GM19397 (cell line): ENCODE measurements at regions not wholly inside any gene's neighbourhood (a gene's known extent, or its start where the extent isn't known, plus 50 kb on each side); places are given as distances from the start of the nearest gene placed in this dataset.

Source experiments
- ATAC-seq: cut with Tn5 transposase; IDR thresholded peaks from one replicate; pipeline ENCODE4 v1.9.1; 2021; ENCODE audit warnings: mild to moderate bottlenecking, moderate library complexity; ENCODE audit not compliant: unreplicated experiment

- no peak for ATAC-seq
These were observed 1714.3 kb upstream of the PCDH7 start for GRCh38 chr4:29005838-29006237.

- no peak for ATAC-seq
These were observed 1710.3 kb upstream of the PCDH7 start for GRCh38 chr4:29009908-29010307.

- ATAC-seq: no peak
These were observed 1706.8 kb upstream of the PCDH7 start for GRCh38 chr4:29013341-29013740.

DNA sequence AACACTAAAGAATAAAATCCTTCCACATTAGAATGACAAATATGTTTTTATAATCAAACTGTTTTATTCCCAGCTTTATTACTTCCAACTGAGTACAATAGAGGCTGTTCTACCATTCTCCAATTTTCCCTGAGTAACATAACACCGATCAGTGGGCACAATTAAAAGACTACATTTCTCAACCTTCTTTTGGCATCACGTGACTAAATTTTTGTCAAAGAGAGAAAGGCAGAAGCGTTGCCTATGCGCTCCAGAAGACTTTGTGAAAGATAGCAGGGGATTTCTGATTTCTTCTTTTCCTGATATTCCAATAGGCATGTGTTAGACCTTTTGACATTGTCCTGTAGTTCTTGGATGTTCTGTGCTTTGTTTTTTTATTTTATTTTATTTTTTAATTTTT is 1705.6 kb upstream of the PCDH7 start:
- ATAC-seq: no peak

DNA sequence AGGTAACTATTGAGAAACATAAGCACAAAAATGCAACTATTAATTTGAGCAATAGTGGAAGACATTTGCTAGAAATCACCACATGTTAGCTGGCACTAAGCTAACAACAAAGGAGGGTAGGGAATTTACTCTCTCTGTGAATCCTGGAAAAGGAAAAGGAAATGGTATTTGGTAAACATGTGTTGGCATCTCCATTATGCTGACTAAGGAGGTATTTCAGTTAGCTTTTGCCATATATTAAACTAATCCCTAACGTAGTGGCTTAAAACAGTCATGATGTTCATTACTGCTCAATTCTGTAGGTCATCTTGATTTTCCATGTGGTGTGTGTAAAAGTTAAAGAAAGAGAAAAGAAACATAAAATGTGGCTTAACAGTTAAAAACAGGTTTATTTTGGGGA is 1686.5 kb upstream of the PCDH7 start:
- ATAC-seq: no peak

DNA sequence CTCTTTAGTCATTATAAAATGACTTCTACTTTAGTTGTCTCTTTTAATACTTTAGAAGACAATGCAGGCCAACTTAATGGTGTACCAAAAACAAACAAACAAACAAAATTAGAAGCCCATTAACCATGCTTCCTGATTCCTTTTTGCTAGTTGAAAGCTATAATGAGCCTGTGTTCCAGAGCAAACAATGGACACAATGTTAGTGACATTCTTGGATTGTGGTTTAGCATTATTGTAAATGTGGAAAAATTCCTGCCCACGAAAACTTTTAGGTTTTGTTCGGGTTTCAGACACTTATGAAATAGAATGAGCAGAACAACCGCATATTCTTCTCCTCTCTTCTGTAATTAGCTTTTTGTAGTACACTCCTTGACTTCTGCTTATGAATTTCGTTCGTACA is 1682.7 kb upstream of the PCDH7 start:
- ATAC-seq: no peak

- ATAC-seq: no peak
These were observed 1676.8 kb upstream of the PCDH7 start for GRCh38 chr4:29043411-29043810.

GRCh38 chr4:29046186-29046585 is 1674.0 kb upstream of the PCDH7 start:
- ATAC-seq: no peak

DNA sequence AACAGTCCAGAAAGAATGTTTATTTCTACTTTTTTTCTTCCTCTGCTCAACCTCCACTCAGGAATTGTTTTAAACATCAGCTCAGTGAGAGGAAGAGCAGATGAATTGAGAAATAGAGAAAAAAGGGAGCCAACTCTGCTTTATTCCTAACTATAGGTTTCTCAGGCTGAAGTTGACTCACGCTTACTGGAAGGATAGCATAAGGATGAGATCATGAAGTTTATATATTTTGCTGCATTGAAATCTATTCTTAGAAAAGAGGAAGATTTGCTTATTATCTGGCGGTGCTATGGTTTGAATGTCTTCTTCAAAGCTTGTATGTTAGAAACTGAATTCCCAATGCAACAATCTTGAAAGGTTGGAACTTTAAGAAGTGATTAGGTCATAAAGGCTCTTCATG is 1673.4 kb upstream of the PCDH7 start:
- no peak for ATAC-seq

DNA sequence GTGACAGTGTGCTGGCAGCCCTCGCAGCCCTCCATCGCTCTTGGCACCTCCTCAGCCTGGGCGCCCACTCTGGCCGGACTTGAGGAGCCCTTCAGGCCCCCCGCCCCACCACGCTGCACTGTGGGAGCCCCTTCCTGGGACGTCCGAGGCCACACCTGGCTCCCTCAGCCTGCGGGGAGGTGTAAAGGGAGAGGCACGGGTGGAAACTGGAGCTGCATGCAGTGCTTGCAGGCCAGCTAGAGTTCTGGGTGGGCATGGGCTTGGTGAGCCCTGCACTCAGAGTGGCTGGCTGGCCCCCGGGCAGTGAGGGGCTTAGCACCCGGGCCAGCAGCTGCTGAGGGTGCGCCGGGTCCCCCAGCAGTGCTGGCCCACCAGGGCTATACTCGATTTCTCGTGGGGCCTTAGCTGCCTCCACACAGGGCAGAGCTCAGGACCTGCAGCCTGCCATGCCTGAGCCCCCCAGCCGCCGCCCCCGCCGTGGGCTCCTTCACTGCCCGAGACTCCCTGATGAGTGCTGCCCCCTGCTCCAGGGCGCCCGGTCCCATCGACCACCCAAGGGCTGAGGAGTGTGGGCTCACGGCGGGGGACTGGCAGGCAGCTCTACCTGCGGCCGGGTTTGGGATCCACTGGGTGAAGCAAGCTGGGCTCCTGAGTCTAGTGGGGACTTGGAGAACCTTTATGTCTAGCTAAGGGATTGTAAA is 1672.7 kb upstream of the PCDH7 start:
- no peak for ATAC-seq

- ATAC-seq: no peak
These were observed 1668.7 kb upstream of the PCDH7 start for GRCh38 chr4:29051381-29051965.

DNA sequence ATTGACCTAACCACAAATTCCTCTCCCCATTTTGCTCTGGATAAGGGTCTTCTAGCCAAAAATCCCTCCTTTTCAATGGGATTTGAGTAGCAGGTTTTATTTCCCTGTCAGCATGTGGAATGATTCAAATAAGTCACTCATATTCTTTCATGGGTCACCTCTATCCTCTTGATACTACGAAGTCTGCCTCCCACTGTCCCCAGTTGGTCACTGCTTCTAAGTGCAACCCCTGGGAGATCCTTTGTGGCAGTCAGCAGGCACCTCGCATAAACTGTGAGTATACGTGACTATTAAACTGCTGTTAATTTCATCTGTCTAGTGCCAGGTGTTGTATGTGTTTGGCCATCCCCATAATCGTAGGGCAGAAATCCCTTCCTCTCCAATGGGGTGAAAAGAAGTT is 1667.9 kb upstream of the PCDH7 start:
- ATAC-seq: no peak

DNA sequence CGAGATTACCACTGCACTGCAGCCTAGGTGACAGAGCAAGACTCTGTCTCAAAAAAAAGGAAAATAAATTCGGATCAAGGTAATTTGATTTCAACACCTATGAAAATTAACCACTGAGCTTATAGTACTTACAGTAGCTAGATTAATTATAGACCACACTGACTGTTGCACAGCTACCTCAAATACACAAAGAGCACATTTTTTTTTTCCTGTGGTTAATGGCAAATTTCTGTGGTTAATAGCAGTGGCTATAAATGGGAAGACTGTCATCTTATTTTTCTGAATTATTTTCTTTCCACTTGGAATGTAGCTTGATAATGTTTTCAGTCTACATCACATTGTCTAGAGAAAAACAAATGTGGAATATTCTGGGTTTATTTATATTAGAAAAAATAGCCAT is 1661.6 kb upstream of the PCDH7 start:
- ATAC-seq: no peak

GRCh38 chr4:29066861-29067260 is 1653.3 kb upstream of the PCDH7 start:
- ATAC-seq: no peak

- no peak for ATAC-seq
These were observed 1646.6 kb upstream of the PCDH7 start for GRCh38 chr4:29073571-29073970.

DNA sequence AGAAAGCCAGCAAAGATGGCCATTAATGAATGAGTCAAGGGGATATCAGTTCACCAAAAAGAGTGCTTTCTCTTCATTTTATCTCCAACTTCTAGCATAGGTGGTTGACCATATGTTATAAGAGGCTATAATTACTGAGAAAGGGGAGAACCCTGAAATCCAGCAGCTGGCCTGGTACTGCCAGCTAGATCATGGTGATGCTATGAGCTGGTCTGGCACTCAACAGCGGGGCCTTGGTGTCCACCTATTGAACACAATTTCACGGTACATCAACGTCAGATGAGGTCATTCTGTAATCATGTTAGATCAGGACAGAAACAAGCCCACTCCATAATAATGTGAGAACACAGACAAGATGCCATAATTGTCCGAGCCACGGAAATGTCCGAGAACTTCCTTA is 1644.8 kb upstream of the PCDH7 start:
- no peak for ATAC-seq

DNA sequence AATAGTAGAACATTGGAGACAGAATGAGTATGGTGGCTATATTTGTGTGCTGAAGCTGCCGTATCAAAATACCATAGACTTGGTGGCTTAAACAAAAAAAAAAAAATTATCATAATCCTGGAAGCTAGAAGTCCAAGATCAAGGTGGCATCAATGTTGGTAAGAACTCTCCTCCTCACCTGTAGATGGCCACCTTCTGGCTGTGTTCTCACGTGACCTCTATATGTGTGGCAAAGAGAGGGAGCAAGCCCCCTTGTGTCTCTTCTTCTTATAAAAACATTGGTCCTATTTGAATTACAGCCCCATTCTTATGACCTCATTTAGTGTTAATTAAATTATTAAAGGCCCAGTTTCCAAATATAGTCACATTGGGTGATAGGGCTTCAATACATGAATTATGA is 1640.9 kb upstream of the PCDH7 start:
- ATAC-seq: no peak

- no peak for ATAC-seq
These were observed 1638.8 kb upstream of the PCDH7 start for GRCh38 chr4:29081234-29081955.

DNA sequence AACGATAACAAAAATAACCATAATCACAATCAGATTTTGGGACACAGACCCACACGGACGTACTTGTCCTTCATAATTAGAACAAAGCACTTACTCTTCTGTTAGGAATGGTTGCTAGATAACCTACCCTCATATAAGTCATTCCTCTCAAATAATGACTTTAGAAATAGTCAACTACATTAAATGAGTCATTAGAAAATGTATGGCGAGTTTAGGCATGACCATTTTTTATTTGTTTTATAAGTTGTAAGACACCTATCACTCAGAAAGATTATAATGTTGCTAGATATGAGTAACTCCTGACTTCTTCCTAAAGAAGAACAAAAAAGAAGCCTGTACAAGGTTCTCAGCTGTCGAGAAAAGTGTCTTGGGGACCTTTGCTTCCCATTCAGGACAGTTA is 1637.5 kb upstream of the PCDH7 start:
- ATAC-seq: no peak

DNA sequence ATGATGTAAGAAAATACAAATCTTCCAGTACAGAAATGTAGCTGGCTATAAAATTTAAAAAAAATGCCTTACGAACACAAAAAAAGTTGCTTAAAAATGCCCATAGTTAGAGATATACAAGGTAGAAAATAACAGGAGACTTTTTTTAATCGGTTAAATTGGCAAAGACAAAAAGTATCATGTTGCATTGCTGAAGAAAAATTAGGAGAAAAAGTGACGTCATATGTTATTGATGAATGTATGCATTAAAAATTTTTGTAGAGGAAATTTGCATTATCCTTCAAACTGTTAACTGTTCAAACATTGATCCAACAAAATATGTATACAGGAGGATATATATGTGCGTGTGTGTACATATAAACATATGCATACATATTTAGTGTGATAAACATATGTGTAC is 1634.4 kb upstream of the PCDH7 start:
- ATAC-seq: no peak

- ATAC-seq: no peak
These were observed 1615.5 kb upstream of the PCDH7 start for GRCh38 chr4:29104694-29105093.

GRCh38 chr4:29113960-29114359 is 1606.2 kb upstream of the PCDH7 start:
- no peak for ATAC-seq
